ENCODE measurements at regions not wholly inside any gene's neighbourhood (a gene's known extent, or its start where the extent isn't known, plus 50 kb on each side); places are given as distances from the start of the nearest gene placed in this dataset.

DNA sequence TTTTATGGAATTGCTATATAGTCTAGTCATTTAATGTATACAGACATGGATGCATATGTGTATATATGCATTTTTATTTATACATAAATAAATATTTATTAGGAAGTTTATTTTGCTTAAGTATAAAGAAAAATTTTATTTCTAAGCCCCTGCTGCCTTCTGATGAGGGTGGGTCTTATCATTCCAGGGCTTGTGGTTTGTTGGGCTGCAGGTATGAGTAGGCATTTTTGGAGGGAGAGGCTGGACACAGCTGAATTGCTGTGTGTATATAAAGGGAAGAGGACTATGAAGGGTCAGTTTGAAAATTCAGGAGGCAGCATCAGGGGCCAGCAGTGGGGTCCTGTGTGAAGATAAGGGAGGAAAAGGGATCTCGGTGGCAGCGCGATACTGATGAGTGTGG, 189.4 kb downstream of the TMEM182 start:
- Histone ChIP-seq H4K8ac (ENCODE audit: extremely low read depth, insufficient read depth, low read length) (no peak overlapping the region), H3K4ac (replicated peaks; ENCODE audit: insufficient read length, low read depth, low read length) (no peak overlapping the region), H4K5ac (ENCODE audit: insufficient read length, low read depth, low read length) (no peak overlapping the region), H3K23me2 (ENCODE audit: low read depth, low read length) (no peaks in the 10 kb centered on the region), H3K79me1 (ENCODE audit: low read depth, low read length) (no peaks in the 10 kb centered on the region), H2AK5ac (ENCODE audit: low read depth, low read length) (no peak overlapping the region), H2BK120ac (replicated peaks; ENCODE audit: low read depth, low read length) (no peak overlapping the region), H3K27me3 (replicated peaks in 1 of 4; ENCODE audit: control insufficient read depth in 3 of 4, extremely low read depth in 1 of 4, insufficient read depth in 3 of 4, low read length in 3 of 4) (no peaks in the 10 kb centered on the region), H3K18ac (ENCODE audit: extremely low read depth, low read length) (no peak overlapping the region), H2BK15ac (ENCODE audit: low read length) (no peak overlapping the region), H2BK5ac (ENCODE audit: low read depth, low read length) (no peak overlapping the region), H3K9me3 (ENCODE audit: insufficient read depth in 2 of 2, low read depth in 1 of 2, low read length in 1 of 2) (no peaks in the 10 kb centered on the region), H2BK12ac (ENCODE audit: low read depth, low read length) (no peak overlapping the region), H3K4me1 (replicated peaks in 1 of 4; ENCODE audit: control insufficient read depth in 3 of 4, insufficient read depth in 4 of 4, low read length in 3 of 4) (no peaks in the 10 kb centered on the region), H3K56ac (replicated peaks; ENCODE audit: insufficient read length, low read depth, low read length) (no peak overlapping the region), H3K9ac (replicated peaks in 1 of 4; ENCODE audit: extremely low read depth in 1 of 4, low read depth in 3 of 4, low read length in 3 of 4) (no peak overlapping the region), H3K27ac (ENCODE audit: low read depth, low read length) (no peak overlapping the region), H3K36me3 (ENCODE audit: control insufficient read depth in 2 of 4, insufficient read depth in 4 of 4, low read length in 3 of 4) (no peaks in the 10 kb centered on the region), H3K79me2 (ENCODE audit: control insufficient read depth in 1 of 2, insufficient read depth in 2 of 2, low read length in 2 of 2) (no peaks in the 10 kb centered on the region), H4K91ac (replicated peaks; ENCODE audit: insufficient read length, low read length) (no peak overlapping the region), H2AFZ (ENCODE audit: low read length) (no peak overlapping the region), H3K14ac (ENCODE audit: insufficient read length) (no peak overlapping the region), H3K4me2 (ENCODE audit: insufficient read depth in 1 of 2, low read depth in 2 of 2, low read length in 2 of 2) (no peak overlapping the region), H3K4me3 (ENCODE audit: extremely low read depth in 1 of 4, insufficient read depth in 2 of 4, low read depth in 3 of 4, low read length in 4 of 4) (no peak overlapping the region), H4K20me1 (replicated peaks in 1 of 2; ENCODE audit: control insufficient read depth in 1 of 2, insufficient read depth in 2 of 2, low read length in 2 of 2) (no peaks in the 10 kb centered on the region), H2BK20ac (ENCODE audit: low read length) (no peak overlapping the region), H3K23ac (ENCODE audit: insufficient read length) (no peak overlapping the region)
- TF ChIP-seq, protein P1, sequence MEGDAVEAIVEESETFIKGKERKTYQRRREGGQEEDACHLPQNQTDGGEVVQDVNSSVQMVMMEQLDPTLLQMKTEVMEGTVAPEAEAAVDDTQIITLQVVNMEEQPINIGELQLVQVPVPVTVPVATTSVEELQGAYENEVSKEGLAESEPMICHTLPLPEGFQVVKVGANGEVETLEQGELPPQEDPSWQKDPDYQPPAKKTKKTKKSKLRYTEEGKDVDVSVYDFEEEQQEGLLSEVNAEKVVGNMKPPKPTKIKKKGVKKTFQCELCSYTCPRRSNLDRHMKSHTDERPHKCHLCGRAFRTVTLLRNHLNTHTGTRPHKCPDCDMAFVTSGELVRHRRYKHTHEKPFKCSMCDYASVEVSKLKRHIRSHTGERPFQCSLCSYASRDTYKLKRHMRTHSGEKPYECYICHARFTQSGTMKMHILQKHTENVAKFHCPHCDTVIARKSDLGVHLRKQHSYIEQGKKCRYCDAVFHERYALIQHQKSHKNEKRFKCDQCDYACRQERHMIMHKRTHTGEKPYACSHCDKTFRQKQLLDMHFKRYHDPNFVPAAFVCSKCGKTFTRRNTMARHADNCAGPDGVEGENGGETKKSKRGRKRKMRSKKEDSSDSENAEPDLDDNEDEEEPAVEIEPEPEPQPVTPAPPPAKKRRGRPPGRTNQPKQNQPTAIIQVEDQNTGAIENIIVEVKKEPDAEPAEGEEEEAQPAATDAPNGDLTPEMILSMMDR (IDR thresholded peaks at IDR 0.05; ENCODE audit: control extremely low read depth in 1 of 3, insufficient read depth in 1 of 3, low read depth in 1 of 3, low read length in 3 of 3) = no peak
- WGBS, 2 experiments (ENCODE audit: extremely low coverage in 1 of 2, insufficient coverage in 1 of 2, insufficient read length in 1 of 2, insufficient replicate concordance in 2 of 2, low coverage in 1 of 2, low lambda C conversion rate in 2 of 2, missing lambda C conversion rate in 1 of 2) = 98% methylated on average over 3 of the region's 3 CpGs; no CpG with 5 or more reads in 1 of the 2 experiments
- no peak for FAIRE-seq
- DNase-seq (ENCODE audit: low read depth in 1 of 2, low spot score in 2 of 2) = no peak
- POLR2A ChIA-PET (ENCODE audit: partially characterized antibody) = no interaction called here
- CTCF ChIA-PET (ENCODE audit: partially characterized antibody) = interaction anchor here (1.3 kb wide), 1 partner anchor 25 kb away, joined by 4 read pairs; no protein-coding TSS in a partner anchor
